Stimulated activated CD8-positive, alpha-beta memory T cell treated with anti-CD3 and anti-CD28 coated beads, Interleukin-2, amount 100 ng/mL, for 1 hour (primary cell): ENCODE measurements at regions not wholly inside any gene's neighbourhood (a gene's known extent, or its start where the extent isn't known, plus 50 kb on each side); places are given as distances from the start of the nearest gene placed in this dataset.
"Not testable (repeated sequence)": the region's sequence is repeated elsewhere in the genome, so short reads cannot be mapped to it uniquely, and the experiment has no call there.

ENCODE experiments used
- DNase-seq, 2 donors: peaks; one replicate each; pipeline ENCODE4 v3.0.0-alpha.2; 2020; ENCODE audit warnings: low read depth in 2 of 2

- DNase-seq: no peak
These were observed 63.3 kb downstream of the POU4F1 start for GRCh38 chr13:78540058-78540457.

- DNase-seq: not testable (repeated sequence)
These were observed 77.3 kb downstream of the POU4F1 start for GRCh38 chr13:78526044-78526443.

DNA sequence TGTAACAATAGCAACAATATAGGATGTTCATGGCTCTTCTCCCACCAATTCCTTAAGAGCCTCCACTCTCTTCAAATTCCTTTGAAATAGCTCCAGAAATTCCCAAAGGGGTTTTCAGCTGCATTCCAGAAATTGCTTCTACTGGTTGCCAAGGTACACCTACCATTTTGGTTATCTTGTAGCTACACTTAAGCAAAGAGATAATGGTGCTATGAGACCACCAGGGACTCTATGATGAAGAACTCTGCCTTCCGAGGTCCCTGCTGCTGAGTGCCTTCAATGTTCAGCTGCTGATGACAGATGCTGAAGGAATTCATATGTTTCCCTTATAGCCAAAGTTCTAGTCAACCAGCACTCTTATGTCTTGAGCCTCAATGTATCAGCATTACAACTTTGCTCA lies 78.4 kb downstream of the POU4F1 start:
- no peak for DNase-seq

GRCh38 chr13:78521091-78521490 lies 82.3 kb downstream of the POU4F1 start:
- DNase-seq: no peak

GRCh38 chr13:78520425-78520824 lies 82.9 kb downstream of the POU4F1 start:
- DNase-seq: no peak

DNA sequence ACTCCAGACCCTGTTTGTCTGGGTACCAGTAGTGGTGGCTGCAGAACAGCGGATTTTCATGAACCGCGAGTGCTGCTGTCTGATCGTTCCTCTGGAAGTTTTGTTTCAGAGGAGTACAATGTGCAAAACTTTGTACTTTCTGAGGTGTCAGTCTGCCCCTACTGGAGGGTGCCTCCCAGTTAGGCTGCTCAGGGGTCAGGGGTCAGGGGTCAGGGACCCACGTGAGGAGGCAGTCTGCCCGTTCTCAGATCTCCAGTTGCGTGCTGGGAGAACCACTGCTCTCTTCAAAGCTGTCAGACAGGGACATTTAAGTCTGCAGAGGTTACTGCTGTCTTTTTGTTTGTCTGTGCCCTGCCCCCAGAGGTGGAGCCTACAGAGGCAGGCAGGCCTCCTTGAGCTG lies 84.9 kb downstream of the POU4F1 start:
- not testable (repeated sequence) for DNase-seq

GRCh38 chr13:78499802-78500201 lies 103.5 kb downstream of the POU4F1 start:
- no peak for DNase-seq

DNA sequence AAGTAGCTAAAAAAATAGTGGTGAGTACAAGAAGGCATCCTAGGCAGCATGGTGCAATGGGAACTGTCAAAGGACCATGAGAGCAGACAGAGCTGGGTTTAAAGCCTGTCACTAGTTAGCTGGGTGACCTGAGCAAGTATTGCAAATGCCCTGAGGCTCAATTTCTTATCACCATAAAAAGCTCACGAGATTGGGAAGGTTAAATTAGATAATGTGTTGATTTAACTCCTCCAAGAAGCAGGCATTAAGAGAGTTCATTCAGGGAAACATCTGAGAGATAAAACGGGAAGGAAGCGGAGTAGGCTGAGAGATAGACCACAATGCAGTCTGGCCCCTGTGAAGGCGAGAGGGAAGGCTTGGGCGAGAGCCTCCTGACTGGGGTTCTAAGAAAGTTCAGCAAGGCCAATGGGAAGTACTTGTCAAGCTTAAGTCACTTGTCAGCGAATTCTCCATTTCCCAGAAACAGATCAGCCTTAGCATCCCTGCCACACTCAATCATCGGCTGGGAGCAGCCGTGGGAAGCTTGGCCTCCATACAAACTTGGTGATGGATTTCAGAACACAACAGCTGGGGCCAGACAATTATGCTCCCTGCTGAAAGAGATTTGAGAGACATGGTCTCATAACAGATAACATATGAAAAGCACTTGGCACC lies 105.5 kb downstream of the POU4F1 start:
- DNase-seq: no peak

- no peak for DNase-seq
These were observed 111.4 kb downstream of the POU4F1 start for GRCh38 chr13:78491978-78492377.

DNA sequence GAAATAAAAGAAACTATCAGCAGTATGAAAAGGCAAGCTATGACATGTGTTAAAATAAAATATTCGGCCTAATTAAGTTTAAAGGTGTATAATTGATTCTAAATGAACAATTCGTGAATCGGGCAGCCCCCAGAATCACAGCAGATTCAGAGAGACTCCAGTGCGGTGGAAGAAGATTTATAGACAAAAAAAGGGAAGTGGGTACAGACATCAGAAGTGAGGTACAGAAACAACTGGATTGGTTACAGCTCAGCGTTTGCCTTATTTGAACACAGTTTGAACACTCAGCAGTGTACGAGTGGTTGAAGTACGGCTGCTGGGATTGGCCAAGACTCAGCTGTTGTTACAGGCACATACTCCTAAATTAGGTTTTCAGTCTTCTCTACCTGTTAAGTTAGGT lies 113.1 kb downstream of the POU4F1 start:
- DNase-seq: not testable (repeated sequence)

- no peak for DNase-seq
These were observed 115.6 kb downstream of the POU4F1 start for GRCh38 chr13:78487707-78488106.

- no peak for DNase-seq
These were observed 117.5 kb downstream of the POU4F1 start for GRCh38 chr13:78485803-78486202.

DNA sequence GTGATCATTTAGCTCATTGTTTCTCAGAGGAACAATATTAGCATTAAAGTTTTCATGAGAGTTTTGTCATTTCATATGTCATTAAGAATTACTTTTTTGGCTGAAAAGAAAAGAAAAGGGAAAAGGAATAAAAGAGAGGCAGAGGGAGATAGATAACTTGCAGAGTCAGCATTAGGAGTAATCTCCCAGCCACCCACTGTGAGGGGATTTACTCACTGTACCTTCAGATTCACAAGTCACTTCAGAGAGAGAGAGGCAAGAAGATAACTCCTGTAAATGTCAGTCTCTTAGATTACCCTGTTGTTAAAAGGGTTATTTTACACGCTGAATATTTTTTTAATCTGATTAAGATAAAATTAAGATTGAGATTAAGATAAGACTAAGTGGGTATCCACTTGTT lies 125.2 kb downstream of the POU4F1 start:
- no peak for DNase-seq

- DNase-seq: no peak
These were observed 126.4 kb downstream of the POU4F1 start for GRCh38 chr13:78476910-78477309.

- no peak for DNase-seq
These were observed 134.7 kb downstream of the POU4F1 start for GRCh38 chr13:78468621-78469020.

GRCh38 chr13:78465250-78465649 lies 138.1 kb downstream of the POU4F1 start:
- no peak for DNase-seq

- DNase-seq: no peak
These were observed 143.2 kb downstream of the POU4F1 start for GRCh38 chr13:78460176-78460575.

GRCh38 chr13:78443839-78444238 lies 159.5 kb downstream of the POU4F1 start:
- DNase-seq: no peak

DNA sequence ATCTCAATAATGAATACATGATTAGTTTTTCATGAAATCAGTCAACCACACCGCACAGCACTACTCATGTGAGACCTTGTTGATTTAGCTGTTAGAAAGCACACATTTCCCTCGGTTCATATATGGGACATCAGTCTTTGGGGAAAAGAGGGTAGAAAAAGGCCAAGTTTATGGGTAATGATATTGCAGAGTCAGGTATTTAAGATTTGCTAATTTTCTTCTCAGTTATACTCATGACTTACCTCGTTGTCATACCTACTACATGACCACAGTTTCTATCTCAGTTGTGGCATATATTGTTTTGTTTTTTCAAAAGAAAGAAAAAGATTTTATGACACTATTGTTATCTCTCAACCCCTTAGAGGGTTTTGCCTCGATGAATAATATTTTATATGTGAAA lies 165.6 kb downstream of the POU4F1 start:
- no peak for DNase-seq

DNA sequence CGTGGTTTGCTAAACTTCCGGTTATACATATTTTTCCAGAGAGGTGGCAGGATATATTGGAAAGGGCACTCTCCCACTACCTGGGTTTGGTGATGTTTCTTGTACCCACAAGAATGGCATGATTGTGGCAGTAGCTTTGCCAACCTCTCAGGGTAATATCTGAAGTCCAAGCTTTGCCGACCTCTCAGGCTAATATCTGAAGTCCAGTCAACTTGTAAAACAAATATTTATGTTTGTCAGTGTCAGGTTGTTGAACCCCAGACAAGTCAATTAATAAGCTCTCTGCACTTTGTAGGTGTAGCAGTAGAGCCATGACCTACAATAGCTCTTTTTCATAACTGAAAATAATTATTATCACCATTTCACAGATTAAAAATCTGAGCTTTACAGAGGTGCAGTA lies 167.0 kb downstream of the POU4F1 start:
- no peak for DNase-seq

DNA sequence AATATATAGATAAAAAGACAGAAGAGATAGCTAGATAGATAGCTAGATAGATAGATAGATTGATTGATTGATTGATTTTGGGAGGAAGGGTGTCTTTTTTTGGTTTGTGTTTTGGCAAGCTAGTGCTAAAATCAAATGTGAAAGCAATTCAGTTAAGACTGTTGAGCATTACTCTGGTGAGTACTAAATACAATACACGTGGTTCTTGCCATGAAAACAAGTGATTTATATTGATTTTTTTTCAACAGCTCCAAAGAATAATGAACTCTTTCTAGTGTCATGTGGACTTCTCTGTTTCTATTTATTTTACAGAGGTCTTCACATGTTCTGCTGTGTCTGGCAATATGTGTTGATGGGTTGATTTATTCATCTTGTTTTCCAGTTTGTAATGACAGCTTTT lies 172.0 kb downstream of the POU4F1 start:
- DNase-seq: no peak

DNA sequence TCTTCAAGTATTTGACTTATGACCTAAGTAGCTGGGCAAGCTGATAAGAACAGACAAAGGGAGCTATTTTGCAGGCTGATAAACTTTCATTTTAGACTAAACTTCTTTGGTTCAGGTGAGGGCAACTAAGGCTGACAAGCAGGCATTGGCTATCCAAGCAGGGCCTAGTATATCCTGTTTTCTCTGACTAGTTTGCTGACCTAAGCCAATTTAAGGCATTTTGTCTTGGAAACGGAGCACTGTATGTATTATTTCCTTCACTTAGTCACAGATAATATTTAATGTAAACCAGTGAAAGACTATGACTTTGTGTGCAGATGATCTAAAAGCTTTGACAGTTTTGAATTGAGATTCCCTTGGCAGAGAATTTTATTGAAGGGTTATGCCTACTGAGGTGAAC lies 172.5 kb downstream of the POU4F1 start:
- no peak for DNase-seq

DNA sequence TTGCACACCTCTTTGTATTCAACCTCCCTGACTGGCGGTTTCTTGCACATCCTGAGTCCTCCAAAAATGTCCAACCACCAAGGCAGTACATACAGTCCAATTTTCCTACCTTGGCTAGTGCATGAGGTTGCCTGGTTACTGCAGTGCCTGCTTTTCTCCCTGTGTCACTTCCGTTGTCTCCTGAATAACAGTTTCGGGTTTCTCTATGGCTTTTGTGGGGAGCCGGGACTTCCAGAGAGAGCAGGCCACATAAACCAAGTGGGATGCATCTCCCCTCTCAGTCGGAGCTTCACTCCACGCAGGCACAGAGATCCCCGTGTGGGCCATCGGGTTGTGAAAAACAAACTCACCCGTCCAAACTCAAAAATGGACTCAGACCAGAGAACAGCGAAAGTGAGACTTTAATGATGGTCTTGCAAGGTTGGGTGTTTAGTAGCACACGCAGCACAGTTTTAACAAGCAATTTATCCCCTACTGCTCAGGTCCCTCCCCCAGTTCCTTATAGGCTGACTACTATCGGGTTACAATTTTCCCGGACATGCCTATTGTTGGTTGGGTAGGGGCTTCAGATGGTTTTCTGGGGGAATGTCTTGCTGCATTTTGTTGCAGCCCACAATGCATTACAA lies 173.1 kb downstream of the POU4F1 start:
- no peak for DNase-seq

GRCh38 chr13:78428646-78429045 lies 174.7 kb downstream of the POU4F1 start:
- no peak for DNase-seq
